WTC11 (cell line): ENCODE measurements at regions not wholly inside any gene's neighbourhood (a gene's known extent, or its start where the extent isn't known, plus 50 kb on each side); places are given as distances from the start of the nearest gene placed in this dataset.

Experiments used
- ATAC-seq: fragments of 200-7000 bp; cut with Tn5 transposase; 2 replicates; pipeline ENCODE4 v1.10.0; 2021; ENCODE audit warnings: mild to moderate bottlenecking, moderate library complexity
- CTCF ChIA-PET: fragments of 300-600 bp; sonication (Branson Sonifier 250); formaldehyde crosslinking; loops from one replicate; lab custom pipeline; 2021; ENCODE audit warnings: antibody characterized with exemption; lab: Charles Lee
- POLR2A ChIA-PET: fragments of 350-600 bp; sonication (Branson Sonifier 250); formaldehyde crosslinking; loops from one replicate; lab custom pipeline; 2021; ENCODE audit warnings: antibody characterized with exemption; lab: Charles Lee
- DNase-seq: peaks from one replicate; pipeline ENCODE4 v3.0.0; 2021; ENCODE audit warnings: low spot score
- H3K27ac Mint-ChIP-seq: 2 replicates; pipeline ENCODE4 v1.8.0; 2021; ENCODE audit warnings: mixed read lengths
- H3K27me3 Mint-ChIP-seq: 2 replicates; pipeline ENCODE4 v1.8.0; 2021; ENCODE audit warnings: low read depth, mild to moderate bottlenecking, moderate library complexity, mixed read lengths
- H3K36me3 Mint-ChIP-seq: 2 replicates; pipeline ENCODE4 v1.8.0; 2021; ENCODE audit warnings: mixed read lengths
- H3K4me1 Mint-ChIP-seq: 2 replicates; pipeline ENCODE4 v1.8.0; 2022; ENCODE audit warnings: mixed read lengths
- H3K4me3 Mint-ChIP-seq: 2 replicates; pipeline ENCODE4 v1.8.0; 2021; ENCODE audit warnings: mild to moderate bottlenecking, moderate library complexity, mixed read lengths
- H3K9me3 Mint-ChIP-seq: 2 replicates; pipeline ENCODE4 v1.8.0; 2021; ENCODE audit warnings: mixed read lengths
- CBFB ChIP-seq: sonication (generic); formaldehyde crosslinking; IDR thresholded peaks from 2 replicates; pipeline ENCODE4 v1.8.1; 2022; ENCODE audit warnings: mild to moderate bottlenecking, low read depth, missing genetic modification reagents
- CDX4 ChIP-seq: fragments of 250-450 bp; sonication (Bioruptor Pico); IDR thresholded peaks from 2 replicates; pipeline ENCODE4 v1.9.0; 2021; ENCODE audit warnings: moderate library complexity, mild to moderate bottlenecking, inconsistent platforms, borderline replicate concordance
- E2F4 ChIP-seq: sonication (generic); formaldehyde crosslinking; IDR thresholded peaks from 2 replicates; pipeline ENCODE4 v1.8.1; 2022; ENCODE audit warnings: low read depth, mild to moderate bottlenecking, moderate library complexity, missing genetic modification reagents, borderline replicate concordance
- ERG ChIP-seq: fragments of 250-450 bp; sonication (Bioruptor Pico); IDR thresholded peaks from 2 replicates; pipeline ENCODE4 v1.8.0; 2021; ENCODE audit warnings: mild to moderate bottlenecking
- ESRRA ChIP-seq: sonication (generic); formaldehyde crosslinking; IDR thresholded peaks from 2 replicates; pipeline ENCODE4 v1.8.1; 2022; ENCODE audit warnings: mild to moderate bottlenecking, missing genetic modification reagents, borderline replicate concordance
- GRHL2 ChIP-seq: fragments of 250-450 bp; sonication (Bioruptor Pico); IDR thresholded peaks from 2 replicates; pipeline ENCODE4 v1.8.0; 2022; ENCODE audit warnings: mild to moderate bottlenecking, moderate library complexity; ENCODE audit not compliant: insufficient replicate concordance, severe bottlenecking
- JAZF1 ChIP-seq: fragments of 250-450 bp; sonication (Bioruptor Pico); IDR thresholded peaks from 2 replicates; pipeline ENCODE4 v1.9.0; 2021; ENCODE audit warnings: moderate library complexity, mild to moderate bottlenecking, inconsistent platforms
- NR3C1 ChIP-seq: sonication (generic); formaldehyde crosslinking; conservative IDR thresholded peaks from 2 replicates; pipeline ENCODE4 v1.8.1; 2023; ENCODE audit warnings: low read depth, mild to moderate bottlenecking, missing genetic modification reagents
- SP1 ChIP-seq: sonication (generic); formaldehyde crosslinking; conservative IDR thresholded peaks from 2 replicates; pipeline ENCODE4 v1.8.1; 2022; ENCODE audit warnings: missing genetic modification reagents
- TP53 ChIP-seq: sonication (generic); formaldehyde crosslinking; IDR thresholded peaks from 2 replicates; pipeline ENCODE4 v1.8.1; 2023; ENCODE audit warnings: mild to moderate bottlenecking, missing genetic modification reagents
- ZNF138 ChIP-seq: sonication (generic); formaldehyde crosslinking; conservative IDR thresholded peaks from 2 replicates; pipeline ENCODE4 v1.8.1; 2022; ENCODE audit warnings: mild to moderate bottlenecking, moderate library complexity, missing genetic modification reagents
- ZNF416 ChIP-seq: fragments of 250-450 bp; sonication (Bioruptor Pico); IDR thresholded peaks from 2 replicates; pipeline ENCODE4 v1.9.0; 2021; ENCODE audit warnings: mild to moderate bottlenecking, inconsistent platforms
- TF ChIP-seq, protein P1 (sequence below): fragments of 250-450 bp; sonication (Bioruptor Pico); conservative IDR thresholded peaks from 2 replicates; pipeline ENCODE4 v1.9.0; 2021; ENCODE audit warnings: mild to moderate bottlenecking
- TF ChIP-seq, protein P2 (sequence below): sonication (generic); formaldehyde crosslinking; IDR thresholded peaks from 2 replicates; pipeline ENCODE4 v1.8.0; 2022; ENCODE audit warnings: mild to moderate bottlenecking, missing genetic modification reagents
- TF ChIP-seq, protein P3 (sequence below): fragments of 250-450 bp; sonication (Bioruptor Pico); IDR thresholded peaks from 2 replicates; pipeline ENCODE4 v1.9.0; 2021; ENCODE audit warnings: mild to moderate bottlenecking, borderline replicate concordance
- TF ChIP-seq, protein P4 (sequence below): sonication (generic); formaldehyde crosslinking; IDR thresholded peaks from 2 replicates; pipeline ENCODE4 v1.8.0; 2022; ENCODE audit warnings: mild to moderate bottlenecking, missing genetic modification reagents

GRCh38 chr1:201742955-201743805, 85.8 kb upstream of the IPO9 start:
- no peak overlapping the region for H3K27ac Mint-ChIP-seq
- no peak for ATAC-seq
- TF ChIP-seq CBFB (CRISPR knock-in tag) (no peak), NR3C1 (CRISPR knock-in tag) (no peak), JAZF1 (no peak), GRHL2 (CRISPR knock-in tag) (no peak), ESRRA (CRISPR knock-in tag) (no peak), TP53 (no peak)
- TF ChIP-seq, protein P1, sequence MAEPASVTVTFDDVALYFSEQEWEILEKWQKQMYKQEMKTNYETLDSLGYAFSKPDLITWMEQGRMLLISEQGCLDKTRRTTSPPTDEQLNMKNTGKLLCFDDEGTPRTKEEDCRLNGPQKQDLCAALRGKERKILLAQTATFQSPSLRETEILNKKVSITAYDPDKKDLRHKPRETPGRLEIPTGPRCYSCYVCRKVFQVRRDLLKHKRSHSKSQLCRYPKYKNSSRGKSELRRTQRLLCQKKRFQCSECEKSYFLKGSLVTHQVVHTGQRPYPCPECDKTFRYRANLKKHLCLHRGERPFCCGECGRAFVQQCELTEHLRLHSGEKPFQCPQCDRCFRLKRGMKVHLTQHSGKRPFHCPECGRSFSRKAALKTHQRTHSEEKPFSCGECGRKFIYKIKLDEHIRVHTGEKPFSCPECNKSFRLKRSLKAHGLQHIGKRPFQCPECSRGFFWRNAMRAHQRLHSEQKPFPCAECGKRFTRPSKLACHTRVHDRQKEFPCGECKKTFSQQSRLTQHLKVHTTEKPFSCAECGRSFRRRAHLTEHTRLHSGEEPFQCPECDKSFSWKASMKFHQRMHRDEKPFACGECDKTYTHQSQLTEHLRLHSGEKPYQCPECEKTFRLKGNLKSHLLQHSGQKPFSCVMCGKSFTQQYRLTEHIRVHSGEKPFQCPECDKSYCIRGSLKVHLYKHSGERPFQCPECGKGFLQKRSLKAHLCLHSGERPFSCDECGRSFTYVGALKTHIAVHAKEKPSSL (CRISPR knock-in tag), result no peak
- TF ChIP-seq, all 79 proteins: peak for 0
- CTCF ChIA-PET, result interaction anchor here (0.7 to 12.8 kb wide), 5 partner anchors 34 to 212 kb away, joined by 3 to 133 read pairs (median 4); partner anchors contain the start of gene IPO9
- no peak for DNase-seq
- POLR2A ChIA-PET, result interaction anchor here (0.6 to 0.7 kb wide), 2 partner anchors 261 to 321 kb away, joined by 3 to 9 read pairs; no protein-coding TSS in a partner anchor
- H3K27me3 Mint-ChIP-seq, result no peaks in the 10 kb centered on the region; the same call in none of the 2 replicates
- H3K4me1 Mint-ChIP-seq, result peaks cover 55% of the 10 kb centered on the region
- no peaks in the 10 kb centered on the region for H3K36me3 Mint-ChIP-seq
- H3K9me3 Mint-ChIP-seq, result no peaks in the 10 kb centered on the region
- no peak overlapping the region for H3K4me3 Mint-ChIP-seq

GRCh38 chr1:201745023-201745422, 83.9 kb upstream of the IPO9 start:
- DNase-seq (no peak), ATAC-seq (no peak)
- CTCF ChIA-PET, result interaction anchor here (0.9 to 12.8 kb wide), 2 partner anchors 35 to 49 kb away, joined by 3 to 133 read pairs; no protein-coding TSS in a partner anchor
- H3K4me3 Mint-ChIP-seq, result no peak overlapping the region
- POLR2A ChIA-PET, result no interaction called here
- no peaks in the 10 kb centered on the region; the same call in 1 of the 2 replicates for H3K27me3 Mint-ChIP-seq
- H3K27ac Mint-ChIP-seq, result no peak overlapping the region
- H3K4me1 Mint-ChIP-seq, result peaks cover 60% of the 10 kb centered on the region
- no peaks in the 10 kb centered on the region for H3K36me3 Mint-ChIP-seq
- no peaks in the 10 kb centered on the region for H3K9me3 Mint-ChIP-seq
- TF ChIP-seq, protein P2, sequence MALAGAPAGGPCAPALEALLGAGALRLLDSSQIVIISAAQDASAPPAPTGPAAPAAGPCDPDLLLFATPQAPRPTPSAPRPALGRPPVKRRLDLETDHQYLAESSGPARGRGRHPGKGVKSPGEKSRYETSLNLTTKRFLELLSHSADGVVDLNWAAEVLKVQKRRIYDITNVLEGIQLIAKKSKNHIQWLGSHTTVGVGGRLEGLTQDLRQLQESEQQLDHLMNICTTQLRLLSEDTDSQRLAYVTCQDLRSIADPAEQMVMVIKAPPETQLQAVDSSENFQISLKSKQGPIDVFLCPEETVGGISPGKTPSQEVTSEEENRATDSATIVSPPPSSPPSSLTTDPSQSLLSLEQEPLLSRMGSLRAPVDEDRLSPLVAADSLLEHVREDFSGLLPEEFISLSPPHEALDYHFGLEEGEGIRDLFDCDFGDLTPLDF (CRISPR knock-in tag), result no peak
- TF ChIP-seq E2F4 (CRISPR knock-in tag), result no peak
- TF ChIP-seq ERG (CRISPR knock-in tag), result no peak
- no peak for TF ChIP-seq ZNF138 (CRISPR knock-in tag)
- TF ChIP-seq, protein P3, sequence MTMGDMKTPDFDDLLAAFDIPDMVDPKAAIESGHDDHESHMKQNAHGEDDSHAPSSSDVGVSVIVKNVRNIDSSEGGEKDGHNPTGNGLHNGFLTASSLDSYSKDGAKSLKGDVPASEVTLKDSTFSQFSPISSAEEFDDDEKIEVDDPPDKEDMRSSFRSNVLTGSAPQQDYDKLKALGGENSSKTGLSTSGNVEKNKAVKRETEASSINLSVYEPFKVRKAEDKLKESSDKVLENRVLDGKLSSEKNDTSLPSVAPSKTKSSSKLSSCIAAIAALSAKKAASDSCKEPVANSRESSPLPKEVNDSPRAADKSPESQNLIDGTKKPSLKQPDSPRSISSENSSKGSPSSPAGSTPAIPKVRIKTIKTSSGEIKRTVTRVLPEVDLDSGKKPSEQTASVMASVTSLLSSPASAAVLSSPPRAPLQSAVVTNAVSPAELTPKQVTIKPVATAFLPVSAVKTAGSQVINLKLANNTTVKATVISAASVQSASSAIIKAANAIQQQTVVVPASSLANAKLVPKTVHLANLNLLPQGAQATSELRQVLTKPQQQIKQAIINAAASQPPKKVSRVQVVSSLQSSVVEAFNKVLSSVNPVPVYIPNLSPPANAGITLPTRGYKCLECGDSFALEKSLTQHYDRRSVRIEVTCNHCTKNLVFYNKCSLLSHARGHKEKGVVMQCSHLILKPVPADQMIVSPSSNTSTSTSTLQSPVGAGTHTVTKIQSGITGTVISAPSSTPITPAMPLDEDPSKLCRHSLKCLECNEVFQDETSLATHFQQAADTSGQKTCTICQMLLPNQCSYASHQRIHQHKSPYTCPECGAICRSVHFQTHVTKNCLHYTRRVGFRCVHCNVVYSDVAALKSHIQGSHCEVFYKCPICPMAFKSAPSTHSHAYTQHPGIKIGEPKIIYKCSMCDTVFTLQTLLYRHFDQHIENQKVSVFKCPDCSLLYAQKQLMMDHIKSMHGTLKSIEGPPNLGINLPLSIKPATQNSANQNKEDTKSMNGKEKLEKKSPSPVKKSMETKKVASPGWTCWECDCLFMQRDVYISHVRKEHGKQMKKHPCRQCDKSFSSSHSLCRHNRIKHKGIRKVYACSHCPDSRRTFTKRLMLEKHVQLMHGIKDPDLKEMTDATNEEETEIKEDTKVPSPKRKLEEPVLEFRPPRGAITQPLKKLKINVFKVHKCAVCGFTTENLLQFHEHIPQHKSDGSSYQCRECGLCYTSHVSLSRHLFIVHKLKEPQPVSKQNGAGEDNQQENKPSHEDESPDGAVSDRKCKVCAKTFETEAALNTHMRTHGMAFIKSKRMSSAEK (CRISPR knock-in tag), result no peak
- TF ChIP-seq, protein P4, sequence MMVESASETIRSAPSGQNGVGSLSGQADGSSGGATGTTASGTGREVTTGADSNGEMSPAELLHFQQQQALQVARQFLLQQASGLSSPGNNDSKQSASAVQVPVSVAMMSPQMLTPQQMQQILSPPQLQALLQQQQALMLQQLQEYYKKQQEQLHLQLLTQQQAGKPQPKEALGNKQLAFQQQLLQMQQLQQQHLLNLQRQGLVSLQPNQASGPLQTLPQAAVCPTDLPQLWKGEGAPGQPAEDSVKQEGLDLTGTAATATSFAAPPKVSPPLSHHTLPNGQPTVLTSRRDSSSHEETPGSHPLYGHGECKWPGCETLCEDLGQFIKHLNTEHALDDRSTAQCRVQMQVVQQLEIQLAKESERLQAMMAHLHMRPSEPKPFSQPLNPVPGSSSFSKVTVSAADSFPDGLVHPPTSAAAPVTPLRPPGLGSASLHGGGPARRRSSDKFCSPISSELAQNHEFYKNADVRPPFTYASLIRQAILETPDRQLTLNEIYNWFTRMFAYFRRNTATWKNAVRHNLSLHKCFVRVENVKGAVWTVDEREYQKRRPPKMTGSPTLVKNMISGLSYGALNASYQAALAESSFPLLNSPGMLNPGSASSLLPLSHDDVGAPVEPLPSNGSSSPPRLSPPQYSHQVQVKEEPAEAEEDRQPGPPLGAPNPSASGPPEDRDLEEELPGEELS (CRISPR knock-in tag), result no peak
- TF ChIP-seq JAZF1, result no peak
- TF ChIP-seq CDX4 (CRISPR knock-in tag), result no peak
- no peak for TF ChIP-seq ZNF416 (CRISPR knock-in tag)
- TF ChIP-seq SP1 (CRISPR knock-in tag), result no peak
- no peak for TF ChIP-seq CBFB (CRISPR knock-in tag)
- TF ChIP-seq, all 79 proteins: peak for 0
